Endothelial cell of umbilical vein (primary cell): ENCODE measurements at regions not wholly inside any gene's neighbourhood (a gene's known extent, or its start where the extent isn't known, plus 50 kb on each side); places are given as distances from the start of the nearest gene placed in this dataset.

ENCODE experiments used
- CTCF ChIP-seq, 2 donors: IDR thresholded peaks; 1 replicate in 1 of 2; 2 replicates in 1 of 2; pipeline ENCODE4 v1.5.1; 2011; ENCODE audit warnings: low read length in 2 of 2, mild to moderate bottlenecking in 2 of 2, moderate library complexity in 2 of 2, control low read depth in 1 of 2, inconsistent platforms in 1 of 2, low read depth in 1 of 2; ENCODE audit not compliant: insufficient read depth in 1 of 2; ENCODE audit errors: extremely low read depth in 1 of 2
- EZH2 ChIP-seq: IDR thresholded peaks from 2 replicates; pipeline ENCODE4 v1.6.1; 2012; ENCODE audit warnings: borderline replicate concordance, low read depth, mild to moderate bottlenecking, moderate library complexity, low read length, inconsistent platforms; ENCODE audit not compliant: severe bottlenecking

GRCh38 chr15:91357486-91357885, 257.4 kb downstream of the SV2B start:
- TF ChIP-seq CTCF (IDR thresholded peaks at IDR 0.05; ENCODE audit: extremely low read depth in 1 of 2, insufficient read depth in 1 of 2, low read depth in 1 of 2, low read length in 2 of 2) (no peak), EZH2 (no peak)
